ENCODE measurements at regions not wholly inside any gene's neighbourhood (a gene's known extent, or its start where the extent isn't known, plus 50 kb on each side); places are given as distances from the start of the nearest gene placed in this dataset.

DNA sequence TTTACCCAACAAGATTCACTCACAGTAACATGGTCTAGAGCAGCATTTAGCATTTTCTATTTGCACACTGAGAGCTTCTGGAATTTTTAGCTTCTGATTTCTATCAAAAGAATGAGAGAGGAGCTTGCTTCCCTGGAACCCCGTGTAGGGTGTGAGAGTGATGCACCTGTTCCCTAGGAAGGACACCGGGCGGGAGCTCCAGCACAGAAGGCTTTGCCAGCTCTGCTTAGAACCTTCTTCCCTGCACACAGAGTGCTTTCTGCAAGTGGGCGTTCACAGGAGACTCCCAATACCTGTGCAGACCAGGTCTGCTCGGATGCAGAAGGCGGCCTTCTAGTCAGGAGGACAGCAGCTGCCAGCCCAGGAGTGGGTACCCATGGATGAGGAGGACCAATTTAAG, 217.3 kb downstream of the TBXT start:
- no peak for DNase-seq (ENCODE audit: low read depth)

DNA sequence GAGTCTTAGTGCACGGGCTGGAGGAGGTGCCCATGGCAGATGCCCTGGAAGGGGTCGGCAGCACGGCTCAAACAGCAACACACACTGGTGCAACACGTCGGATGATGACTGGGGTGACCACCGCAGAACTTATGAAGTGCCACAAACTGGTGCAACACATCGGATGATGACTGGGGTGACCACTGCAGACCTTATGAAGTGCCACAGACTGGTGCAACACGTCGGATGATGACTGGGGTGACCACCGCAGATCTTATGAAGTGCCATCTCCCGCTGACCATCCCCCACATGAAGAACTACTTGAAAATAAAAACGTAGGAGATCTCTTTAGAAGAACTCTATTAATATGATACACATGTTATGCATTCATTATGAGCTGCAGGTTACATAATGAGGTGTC, 218.3 kb downstream of the TBXT start:
- DNase-seq (ENCODE audit: low read depth): no peak

DNA sequence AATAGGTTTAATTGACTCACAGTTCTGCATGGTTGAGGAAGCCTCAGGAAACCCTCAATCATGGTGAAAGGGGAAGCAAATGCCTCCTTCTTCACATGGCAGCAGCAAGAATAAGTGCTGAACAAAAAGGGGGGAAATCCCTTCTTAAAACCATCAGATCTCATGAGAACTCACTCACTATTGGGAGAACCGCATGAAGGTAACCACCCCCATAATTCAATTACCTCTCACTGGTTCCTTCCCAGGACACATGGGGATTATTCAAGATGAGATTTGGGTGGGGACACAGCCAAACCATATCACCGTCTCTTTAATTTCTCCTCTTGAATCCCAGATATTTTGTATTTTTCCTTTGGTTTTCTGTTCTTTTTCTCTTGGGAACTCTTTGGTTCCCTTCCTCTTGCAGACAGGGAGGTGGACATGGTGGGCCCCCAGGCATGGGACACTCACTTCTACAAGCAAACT, 223.6 kb downstream of the TBXT start:
- DNase-seq (ENCODE audit: low read depth): no peak

DNA sequence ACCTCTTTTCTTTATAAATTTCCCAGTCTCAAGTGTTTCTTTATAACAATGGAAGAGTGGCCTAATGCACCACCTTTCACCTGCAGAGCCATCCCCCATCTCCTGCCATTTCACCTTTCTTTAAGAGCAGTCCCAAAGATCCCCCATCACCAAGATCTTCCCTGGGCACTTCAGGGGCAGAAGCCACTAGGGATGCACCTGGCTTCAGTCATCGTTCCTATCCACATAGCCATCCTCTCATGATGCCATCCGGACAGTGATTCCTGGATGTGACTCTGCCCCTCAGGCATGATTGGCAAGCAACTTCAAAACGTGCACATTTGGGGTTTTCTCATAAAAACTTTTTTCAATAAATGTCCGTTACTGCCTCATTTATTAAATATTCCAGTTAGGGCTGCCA, 225.9 kb downstream of the TBXT start:
- no peak for DNase-seq (ENCODE audit: low read depth)

DNA sequence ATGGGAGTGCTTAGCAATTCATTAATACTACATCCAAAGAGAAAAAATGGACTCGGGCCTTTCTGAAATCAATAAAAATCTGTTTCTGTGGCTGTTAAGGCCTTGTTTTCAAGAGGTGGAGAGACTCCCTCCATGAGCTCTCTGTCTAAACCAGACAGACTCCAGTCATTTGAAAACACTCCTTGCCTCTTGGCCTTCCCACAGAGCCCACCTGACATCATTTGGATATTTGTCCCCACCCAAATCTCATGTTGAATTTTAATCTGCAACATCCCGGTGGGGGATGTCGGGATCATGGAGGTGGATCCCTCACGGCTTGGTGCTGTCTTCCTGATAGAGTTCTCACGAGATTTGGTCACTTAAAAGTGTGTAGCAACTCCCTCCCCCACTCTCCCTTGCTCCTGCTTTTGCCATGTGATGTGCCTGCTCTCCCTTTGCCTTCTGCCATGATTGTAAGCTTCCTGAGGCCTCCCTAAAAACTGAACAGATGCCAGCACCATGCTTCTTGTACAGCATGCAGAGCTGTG, 226.3 kb downstream of the TBXT start:
- DNase-seq (ENCODE audit: low read depth): no peak

DNA sequence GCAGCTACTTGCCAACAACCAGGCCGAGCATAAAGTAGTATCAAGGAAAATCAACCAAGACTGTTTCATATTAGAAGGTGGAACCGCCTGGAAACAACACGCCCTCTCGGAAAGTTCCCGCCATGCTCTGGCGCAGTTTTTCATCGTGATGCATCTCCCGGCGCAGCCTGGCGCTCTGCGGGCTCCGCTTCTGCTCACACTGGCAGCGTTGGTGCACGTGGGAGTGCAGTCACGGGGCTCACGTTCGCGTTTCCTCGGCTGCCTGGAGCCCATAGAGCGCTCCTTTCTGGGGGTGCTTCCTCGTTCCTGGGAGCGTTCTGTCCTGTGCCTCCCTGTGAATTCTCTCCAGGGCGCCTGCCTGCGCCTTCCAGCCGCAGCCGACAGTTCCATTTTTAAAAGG, 227.3 kb downstream of the TBXT start:
- DNase-seq (ENCODE audit: low read depth): no peak

DNA sequence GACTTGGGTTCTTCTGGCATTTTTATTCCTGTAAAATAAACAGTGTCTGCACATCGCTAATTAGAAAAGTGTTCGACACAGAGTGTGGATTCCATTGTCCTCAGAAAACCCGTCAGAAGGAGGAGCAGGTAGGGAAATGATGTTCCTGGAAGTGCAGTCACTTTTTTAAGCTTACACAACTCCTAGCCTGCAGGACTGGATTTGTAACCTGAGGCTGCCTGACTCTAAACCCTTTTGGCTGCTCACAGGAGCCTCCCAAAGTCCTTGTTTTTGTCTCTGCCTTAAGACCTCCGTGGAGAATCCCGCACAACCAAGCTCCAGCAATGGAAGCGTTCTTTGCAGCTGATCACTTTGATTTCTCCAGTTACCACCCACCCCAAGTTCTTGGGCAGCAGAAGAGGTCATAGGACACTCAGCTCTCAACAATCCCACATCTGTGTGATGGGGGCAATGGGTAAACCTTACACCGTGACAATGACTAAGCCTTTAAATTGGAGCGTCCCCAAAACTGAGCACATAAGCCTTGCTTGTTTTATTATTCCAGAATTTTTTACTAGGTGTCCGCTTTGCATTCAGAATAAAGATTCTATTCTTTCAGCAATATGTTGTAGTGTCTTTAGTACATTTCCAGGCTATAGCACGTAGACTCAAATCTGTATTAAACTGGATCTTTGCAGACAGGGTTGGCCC, 227.9 kb downstream of the TBXT start:
- DNase-seq (ENCODE audit: low read depth): no peak

DNA sequence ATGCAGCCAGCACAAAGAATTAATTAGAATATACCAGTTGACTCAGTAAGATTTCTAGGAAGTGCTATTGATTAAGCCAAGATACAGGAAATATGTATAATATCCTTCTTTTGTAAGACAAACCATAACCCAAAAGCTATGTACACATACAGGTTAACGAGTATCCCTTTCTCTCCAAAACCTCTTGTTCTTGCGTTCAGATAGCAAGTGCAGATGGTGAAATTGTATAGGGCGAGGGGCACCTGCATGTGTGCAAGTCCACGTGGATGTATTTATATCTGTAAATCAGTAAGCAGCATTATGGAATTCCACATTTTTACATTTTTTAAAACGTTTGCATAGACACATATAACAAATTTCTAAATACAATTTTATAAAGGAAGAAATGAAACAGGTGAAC, 228.6 kb downstream of the TBXT start:
- no peak for DNase-seq (ENCODE audit: low read depth)

DNA sequence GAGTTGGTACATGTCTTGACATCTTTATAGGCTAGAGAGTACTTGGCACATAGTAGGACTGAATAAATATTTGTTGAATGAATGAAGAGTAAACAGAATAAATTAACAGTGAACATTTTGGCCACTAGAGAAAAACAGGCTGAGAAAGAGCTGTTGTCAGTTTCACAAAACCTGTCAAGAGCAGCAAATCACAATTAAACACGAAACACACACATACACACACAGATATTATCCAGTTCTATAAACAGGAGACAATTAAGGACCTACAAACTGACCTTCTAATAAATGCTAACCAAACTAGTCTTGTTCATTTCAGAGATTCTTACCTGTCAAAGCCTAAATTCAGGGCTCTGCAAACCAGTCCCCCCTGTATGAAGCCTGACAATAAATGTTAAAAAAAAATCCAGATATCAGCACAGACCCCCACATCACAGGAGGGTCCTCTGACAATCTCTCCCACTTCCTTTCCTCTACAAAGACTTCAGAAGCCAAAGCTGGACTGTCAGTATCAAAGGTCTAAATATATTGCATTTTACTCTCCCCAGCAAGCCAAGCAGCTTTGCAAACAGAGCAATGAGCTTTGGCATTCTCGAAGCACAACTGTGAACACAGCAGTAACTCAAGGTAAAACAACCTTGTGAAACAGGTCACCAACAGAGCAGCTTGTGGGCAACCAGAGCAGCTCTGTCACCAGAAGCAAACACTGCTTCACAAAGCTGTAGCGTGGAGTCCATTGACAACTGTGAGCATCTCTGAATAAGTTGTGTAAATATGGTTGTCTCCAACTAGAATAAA, 229.9 kb downstream of the TBXT start:
- no peak for DNase-seq (ENCODE audit: low read depth)

DNA sequence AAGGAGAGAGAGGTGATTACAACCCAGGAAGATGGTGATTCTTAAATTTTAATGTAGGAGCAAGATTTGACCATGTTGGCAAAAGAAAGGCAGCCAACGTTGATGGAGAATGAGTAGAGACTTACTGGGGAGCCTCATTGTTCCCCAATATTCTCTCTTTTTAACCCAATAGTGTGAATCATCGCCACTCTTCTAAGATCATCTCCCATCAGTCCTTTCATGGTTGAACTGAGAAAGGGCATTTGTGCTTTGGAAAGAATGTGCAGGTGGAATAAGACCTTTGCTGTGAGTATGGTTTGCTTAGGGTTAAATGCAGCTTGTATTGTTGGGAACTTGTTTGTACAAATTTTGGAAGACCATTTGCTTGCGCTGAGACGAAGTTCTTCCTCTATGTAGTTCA, 231.0 kb downstream of the TBXT start:
- no peak for DNase-seq (ENCODE audit: low read depth)

DNA sequence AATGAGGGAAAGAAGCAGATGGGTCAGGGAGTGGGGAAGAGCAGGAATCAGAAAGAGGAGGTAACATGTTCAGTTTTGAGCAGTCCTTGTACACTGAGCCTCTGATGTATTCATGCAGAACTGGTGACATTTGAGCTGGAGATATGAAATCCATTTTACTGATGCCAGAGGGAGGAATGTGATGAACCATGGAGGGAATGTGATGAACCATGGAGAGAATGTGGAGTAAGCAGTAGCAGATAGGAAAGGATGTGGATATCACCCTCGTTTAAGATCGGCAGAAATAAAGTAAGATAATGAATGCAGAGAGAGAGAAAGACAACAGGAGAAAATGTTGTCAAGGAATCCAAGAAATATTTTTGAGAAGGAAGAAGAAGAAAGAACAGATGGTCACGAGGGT, 231.6 kb downstream of the TBXT start:
- DNase-seq (ENCODE audit: low read depth): no peak

DNA sequence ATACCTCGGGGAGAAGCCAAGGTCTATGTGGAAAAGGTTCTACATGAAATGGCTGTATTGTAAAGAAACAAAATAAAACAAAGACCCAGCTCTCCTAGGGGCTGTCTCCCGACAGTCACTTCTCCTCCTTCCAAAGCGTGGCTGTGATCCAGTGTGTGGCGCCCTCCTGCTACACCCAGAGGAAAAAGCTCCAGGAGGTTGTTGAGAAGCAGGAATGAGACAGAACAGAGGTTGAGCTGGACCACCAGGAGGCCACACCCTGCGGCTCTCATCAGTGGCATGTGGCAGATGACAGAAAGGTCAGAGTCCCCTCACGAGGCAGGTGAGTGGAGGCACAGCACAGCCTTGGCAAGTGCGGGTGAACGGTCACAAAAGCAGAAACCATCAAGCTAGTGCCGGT, 236.0 kb downstream of the TBXT start:
- DNase-seq (ENCODE audit: low read depth): no peak

DNA sequence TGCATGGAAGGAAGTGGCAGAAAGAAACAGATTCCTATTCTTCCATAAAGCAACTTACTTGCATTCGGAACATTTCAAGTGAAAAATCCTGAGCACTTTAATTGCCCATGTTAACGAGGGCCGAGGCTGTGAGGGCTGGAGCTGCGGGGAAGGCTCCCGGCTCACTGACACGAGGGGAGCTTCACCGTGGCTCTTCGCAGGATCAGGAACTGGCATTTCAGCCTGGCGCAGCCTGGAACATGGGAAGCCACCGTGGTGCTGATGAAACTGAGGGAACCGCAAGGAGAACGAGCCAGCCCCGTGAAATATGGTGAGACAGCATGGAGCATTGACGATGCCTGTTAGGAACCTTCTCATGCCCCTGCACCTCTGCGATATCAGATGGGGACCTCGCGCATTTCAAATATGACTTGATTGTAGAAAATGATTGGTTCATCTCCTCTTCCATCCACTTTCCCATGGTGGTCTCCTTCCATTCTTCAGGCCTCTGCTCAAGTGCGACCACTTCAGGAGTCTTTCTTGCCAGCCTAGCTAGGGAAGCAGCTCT, 236.9 kb downstream of the TBXT start:
- no peak for DNase-seq (ENCODE audit: low read depth)

DNA sequence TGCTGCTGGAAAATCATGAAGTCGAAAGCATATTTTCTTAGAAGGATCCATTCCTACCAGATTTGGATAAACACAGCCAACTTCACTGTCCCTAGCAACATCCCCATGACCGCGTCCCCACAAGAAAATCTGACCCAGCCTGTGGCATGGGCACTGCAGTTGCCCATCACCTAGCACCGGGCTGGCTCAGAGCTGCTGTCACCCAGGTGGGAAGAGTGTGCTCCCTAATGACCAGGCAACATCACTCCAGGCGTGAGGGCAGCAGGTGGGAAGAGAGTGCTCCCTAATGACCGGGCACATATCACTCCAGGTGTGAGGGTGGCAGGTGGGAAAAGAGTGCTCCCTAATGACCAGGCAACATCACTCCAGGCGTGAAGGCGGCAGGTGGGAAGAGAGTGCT, 238.0 kb downstream of the TBXT start:
- DNase-seq (ENCODE audit: low read depth): no peak

DNA sequence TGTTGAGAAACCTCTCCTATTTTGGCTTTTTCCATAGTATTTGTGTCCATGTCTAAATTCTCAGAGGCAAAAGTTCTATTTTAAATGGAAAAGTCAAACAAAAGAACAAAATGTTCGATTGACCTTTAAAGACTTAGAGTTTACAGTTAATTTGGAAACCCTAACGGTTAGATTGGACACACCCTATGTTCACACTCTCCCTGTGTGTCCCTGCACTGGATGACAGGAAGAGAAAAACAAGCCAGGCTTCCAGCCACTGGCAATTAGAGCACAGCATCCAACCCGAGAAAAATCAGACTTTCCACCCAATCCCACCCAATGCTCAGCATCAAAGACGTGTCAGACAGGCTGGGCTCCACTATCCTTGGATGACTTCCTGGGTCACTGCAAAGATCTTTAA, 241.3 kb downstream of the TBXT start:
- DNase-seq (ENCODE audit: low read depth): no peak

DNA sequence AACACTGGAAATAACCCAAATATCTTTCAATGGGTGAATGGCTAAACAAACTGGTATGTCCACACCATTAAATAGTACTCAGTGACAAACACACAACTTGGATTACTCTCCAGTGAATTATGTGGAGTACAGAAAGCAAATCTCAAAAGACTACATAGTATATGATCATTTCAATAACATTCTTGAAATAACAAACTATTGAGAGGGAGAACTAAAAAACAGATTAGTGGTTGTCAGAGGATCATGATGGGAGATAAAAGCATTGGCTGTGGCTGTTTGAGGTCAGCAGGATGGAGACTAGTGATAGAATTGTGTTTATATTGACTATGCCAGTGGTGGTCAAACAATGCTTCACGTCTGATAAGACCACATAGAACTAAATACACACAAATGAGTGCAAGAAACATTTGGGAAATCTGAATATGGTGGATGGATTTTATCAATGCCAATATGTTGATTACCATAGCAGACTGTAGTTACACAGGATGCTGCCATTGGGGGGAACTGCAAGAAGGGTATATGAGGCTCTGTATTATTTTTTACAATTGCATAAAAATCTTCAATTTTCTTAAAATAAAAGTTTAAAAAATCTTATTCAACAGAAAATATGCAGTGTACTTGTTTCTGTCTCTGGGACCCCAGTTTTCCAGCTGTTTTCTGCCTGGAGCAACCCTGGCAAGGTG, 242.0 kb downstream of the TBXT start:
- DNase-seq (ENCODE audit: low read depth): no peak

DNA sequence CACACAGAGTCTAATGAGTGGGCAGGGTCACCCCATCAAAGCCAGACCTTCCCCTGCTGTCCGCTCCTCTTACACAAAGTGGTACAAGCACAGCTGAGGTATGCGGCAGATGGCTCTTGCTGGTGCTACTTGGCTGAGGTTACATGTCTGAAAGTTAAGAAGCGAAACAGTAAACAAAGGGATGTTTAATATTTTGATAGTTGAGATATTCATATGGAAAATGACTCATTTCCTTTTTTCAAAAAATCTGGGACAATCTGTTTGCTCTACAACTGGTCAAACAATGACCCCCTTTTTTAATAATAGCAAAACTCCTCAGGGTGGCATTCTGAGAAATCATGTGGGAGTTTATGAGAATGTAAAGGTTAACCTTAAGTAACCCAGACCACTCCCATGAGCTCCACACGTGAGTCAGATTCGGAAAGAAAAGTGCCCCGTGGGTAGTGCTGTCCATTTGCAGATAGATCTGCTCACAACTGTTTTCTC, 245.3 kb downstream of the TBXT start:
- no peak for DNase-seq (ENCODE audit: low read depth)

DNA sequence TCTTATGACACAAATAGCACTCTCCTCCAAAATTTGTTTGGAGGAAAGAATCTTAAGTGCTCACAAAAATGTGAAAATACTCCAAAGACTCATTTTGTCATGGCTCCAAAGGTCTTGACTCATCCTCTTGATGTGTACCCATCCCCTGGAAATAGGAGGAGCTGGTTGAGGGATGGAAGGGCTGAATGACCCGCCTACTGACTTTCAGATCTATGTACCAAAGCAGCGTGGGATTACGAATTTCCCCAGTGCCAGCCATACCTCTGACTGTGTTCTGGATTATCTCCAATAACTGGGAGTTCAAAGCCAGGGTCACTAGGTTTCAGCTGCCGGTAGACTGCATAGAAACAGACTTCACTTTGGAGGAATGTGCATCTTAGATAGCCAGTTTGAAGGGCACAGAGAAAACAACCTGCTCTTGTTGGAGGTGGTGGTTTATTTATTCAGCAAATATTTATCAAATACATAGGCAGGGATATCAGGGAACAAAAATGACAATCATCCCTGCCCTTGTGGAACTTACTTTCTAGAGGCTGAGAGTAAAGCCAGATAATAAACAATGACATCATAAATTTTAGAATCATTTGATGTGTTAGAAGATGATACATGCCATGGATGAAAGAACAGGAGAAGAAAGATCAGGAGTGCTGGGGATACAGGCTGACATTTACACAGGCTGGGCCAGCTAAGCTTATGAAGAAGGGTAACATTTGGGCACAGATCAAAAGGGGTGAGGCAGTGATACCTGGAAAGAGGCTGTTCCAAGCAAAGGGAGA, 246.6 kb downstream of the TBXT start:
- no peak for DNase-seq (ENCODE audit: low read depth)

DNA sequence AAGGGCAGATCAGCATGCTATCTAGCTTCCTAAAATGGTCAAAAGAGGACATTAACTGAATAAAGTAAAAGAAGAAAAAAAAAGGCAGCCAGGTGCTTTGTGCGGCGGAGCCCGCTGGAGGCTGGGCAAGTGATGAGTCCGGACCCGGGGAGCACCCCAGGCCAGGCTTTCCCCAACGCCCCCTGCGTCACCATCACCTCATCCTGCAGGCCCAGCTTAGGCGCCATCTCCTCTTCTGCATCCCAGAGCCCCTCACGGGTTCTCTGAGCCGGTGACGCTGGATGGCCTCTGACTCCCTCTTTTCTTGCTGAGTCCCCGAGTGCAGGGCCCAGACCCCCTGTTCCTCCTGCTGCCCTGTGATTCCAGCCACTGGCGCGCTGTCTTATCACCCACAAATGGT, 250.1 kb downstream of the TBXT start:
- no peak for DNase-seq (ENCODE audit: low read depth)

DNA sequence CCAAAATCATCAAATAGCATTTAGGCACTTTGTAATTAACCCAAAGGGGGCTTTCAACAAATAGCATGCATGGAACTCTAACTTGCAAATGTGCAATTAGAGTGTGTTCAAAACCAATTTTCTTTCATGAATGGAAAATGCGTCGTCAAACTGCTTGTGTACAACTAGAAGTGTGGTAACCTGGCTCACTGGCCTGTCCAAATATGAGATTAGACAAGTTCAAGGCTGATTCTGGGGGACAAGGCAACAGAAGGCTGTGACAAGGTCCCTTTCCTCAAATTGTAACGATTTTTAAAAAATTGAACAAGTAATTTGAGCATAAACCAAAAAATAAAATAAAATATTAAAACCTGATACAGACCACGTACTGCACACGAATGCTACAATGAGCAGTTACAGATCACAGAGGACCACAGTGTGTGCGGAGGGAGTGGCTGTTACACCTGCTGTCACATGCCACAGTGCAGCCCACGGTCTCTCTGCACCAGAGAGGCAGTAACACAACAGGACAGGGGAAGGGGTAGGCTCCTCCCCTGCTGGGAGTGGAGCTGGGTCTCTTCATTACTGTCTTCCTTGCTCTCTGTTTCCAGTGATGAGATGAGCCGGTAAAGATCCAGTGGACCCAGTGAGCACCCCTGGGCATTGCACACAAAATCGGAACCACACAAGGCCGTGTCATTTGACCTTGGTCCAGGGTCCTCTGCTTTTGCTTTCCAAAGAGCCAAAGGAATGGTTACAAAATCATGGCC, 252.2 kb upstream of the PDE10A start:
- DNase-seq (ENCODE audit: low read depth): no peak
